GM23338 (cell line): ENCODE measurements at regions not wholly inside any gene's neighbourhood (a gene's known extent, or its start where the extent isn't known, plus 50 kb on each side); places are given as distances from the start of the nearest gene placed in this dataset.

Source experiments
- ATAC-seq: fragments of 200-7000 bp; cut with Tn5 transposase; 3 replicates; pipeline ENCODE4 v1.9.1; 2020
- DNase-seq: peaks from one replicate; pipeline ENCODE4 v3.0.0-alpha.2; 2015; ENCODE audit warnings: low spot score
- H2AFZ ChIP-seq: fragments of 200-600 bp; sonication (generic); 2 replicates; pipeline ENCODE4 v1.8.0; 2016; ENCODE audit warnings: antibody characterized with exemption, mild to moderate bottlenecking, moderate library complexity
- H3F3A ChIP-seq: fragments of 200-600 bp; sonication (generic); replicated peaks from 2 replicates; pipeline ENCODE4 v1.8.0; 2017; ENCODE audit warnings: antibody characterized with exemption, mixed run types, low read depth
- H3K27ac ChIP-seq: fragments of 200-600 bp; sonication (generic); 2 replicates; pipeline ENCODE4 v1.6.1; 2016; ENCODE audit warnings: low read depth
- H3K27me3 ChIP-seq: fragments of 200-600 bp; sonication (generic); 2 replicates; pipeline ENCODE4 v1.8.0; 2016; ENCODE audit warnings: mild to moderate bottlenecking, mixed run types, moderate library complexity; ENCODE audit not compliant: insufficient read depth
- H3K36me3 ChIP-seq: fragments of 200-600 bp; sonication (generic); 2 replicates; pipeline ENCODE4 v1.8.0; 2016; ENCODE audit warnings: mild to moderate bottlenecking; ENCODE audit not compliant: insufficient read depth
- H3K4me1 ChIP-seq: fragments of 200-600 bp; sonication (generic); 2 replicates; pipeline ENCODE4 v1.8.0; 2016; ENCODE audit warnings: mild to moderate bottlenecking, moderate library complexity; ENCODE audit not compliant: insufficient read depth
- H3K4me2 ChIP-seq: fragments of 200-600 bp; sonication (generic); 2 replicates; pipeline ENCODE4 v1.7.1; 2017; ENCODE audit warnings: mixed run types
- H3K4me3 ChIP-seq: fragments of 200-600 bp; sonication (generic); 2 replicates; pipeline ENCODE4 v1.6.1; 2016; ENCODE audit warnings: mixed run types
- H3K79me2 ChIP-seq: fragments of 200-600 bp; sonication (generic); replicated peaks from 2 replicates; pipeline ENCODE4 v1.8.0; 2017; ENCODE audit warnings: mild to moderate bottlenecking; ENCODE audit not compliant: insufficient read depth
- H3K9me2 ChIP-seq: fragments of 200-600 bp; sonication (generic); 2 replicates; pipeline ENCODE4 v1.8.0; 2017; ENCODE audit not compliant: insufficient read depth
- H4K20me1 ChIP-seq: fragments of 200-600 bp; sonication (generic); replicated peaks from 2 replicates; pipeline ENCODE4 v1.8.0; 2017; ENCODE audit warnings: mild to moderate bottlenecking; ENCODE audit not compliant: insufficient read depth
- H3K27ac Mint-ChIP-seq: 2 replicates; pipeline ENCODE4 v1.8.0; 2020; ENCODE audit warnings: inconsistent platforms, mild to moderate bottlenecking, moderate library complexity, mixed read lengths
- H3K27me3 Mint-ChIP-seq: 3 replicates; pipeline ENCODE4 v1.8.0; 2022; ENCODE audit warnings: low read depth, mild to moderate bottlenecking, moderate library complexity, mixed read lengths, inconsistent platforms; ENCODE audit not compliant: insufficient read depth, poor library complexity
- H3K36me3 Mint-ChIP-seq: 3 replicates; pipeline ENCODE4 v1.8.0; 2021; ENCODE audit warnings: low read depth, mild to moderate bottlenecking, inconsistent platforms, moderate library complexity, mixed read lengths
- H3K4me1 Mint-ChIP-seq: 3 replicates; pipeline ENCODE4 v1.8.0; 2020; ENCODE audit warnings: mild to moderate bottlenecking, inconsistent platforms, mixed read lengths
- H3K4me3 Mint-ChIP-seq: 3 replicates; pipeline ENCODE4 v1.8.0; 2021; ENCODE audit warnings: moderate library complexity, mild to moderate bottlenecking, inconsistent platforms, mixed read lengths
- H3K9me3 Mint-ChIP-seq: 3 replicates; pipeline ENCODE4 v1.8.0; 2020; ENCODE audit warnings: moderate library complexity, mild to moderate bottlenecking, inconsistent platforms, mixed read lengths
- CREB1 ChIP-seq: fragments of 250-450 bp; sonication (Bioruptor Pico); IDR thresholded peaks from 2 replicates; pipeline ENCODE4 v1.5.0; 2020; ENCODE audit warnings: low read depth, mild to moderate bottlenecking, moderate library complexity
- EZH2 ChIP-seq: fragments of 200-600 bp; sonication (generic); IDR thresholded peaks from one replicate; pipeline ENCODE4 v1.8.0; 2017; ENCODE audit warnings: antibody characterized with exemption, mild to moderate bottlenecking, low read depth; ENCODE audit not compliant: unreplicated experiment
- EZH2phosphoT487 ChIP-seq: fragments of 200-600 bp; sonication (generic); IDR thresholded peaks from one replicate; pipeline ENCODE4 v1.8.1; 2018; ENCODE audit warnings: antibody characterized with exemption; ENCODE audit not compliant: unreplicated experiment
- JUNB ChIP-seq: IDR thresholded peaks from one replicate; pipeline ENCODE4 v1.6.1; 2016; ENCODE audit warnings: antibody characterized with exemption; ENCODE audit not compliant: unreplicated experiment
- NANOG ChIP-seq: IDR thresholded peaks from 2 replicates; pipeline ENCODE4 v1.6.1; 2016; ENCODE audit warnings: antibody characterized with exemption, borderline replicate concordance
- POLR2AphosphoS5 ChIP-seq: IDR thresholded peaks from 2 replicates; pipeline ENCODE4 v1.6.1; 2016; ENCODE audit warnings: antibody characterized with exemption, low read depth
- STAT1 ChIP-seq: IDR thresholded peaks from one replicate; pipeline ENCODE4 v1.6.1; 2016; ENCODE audit warnings: antibody characterized with exemption; ENCODE audit not compliant: unreplicated experiment
- ZNF114 ChIP-seq: fragments of 250-450 bp; sonication (Bioruptor Pico); IDR thresholded peaks from 2 replicates; pipeline ENCODE4 v1.5.0; 2020; ENCODE audit warnings: mild to moderate bottlenecking, moderate library complexity
- ZNF331 ChIP-seq: fragments of 250-450 bp; sonication (Bioruptor Pico); IDR thresholded peaks from 2 replicates; pipeline ENCODE4 v1.5.0; 2020; ENCODE audit warnings: low read depth, mild to moderate bottlenecking, moderate library complexity
- TF ChIP-seq, protein P1 (sequence below): IDR thresholded peaks from 2 replicates; pipeline ENCODE4 v1.6.1; 2016; ENCODE audit warnings: antibody characterized with exemption
- TF ChIP-seq, protein P2 (sequence below), 2 experiments: fragments of 200-600 bp in 1 of 2; sonication (generic) in 1 of 2; conservative IDR thresholded peaks; 2 replicates each; pipeline versions ENCODE4 v1.5.1 to v1.6.1; 2016 to 2017; ENCODE audit warnings: antibody characterized with exemption in 2 of 2, low read depth in 2 of 2, mild to moderate bottlenecking in 2 of 2, moderate library complexity in 1 of 2
- TF ChIP-seq, protein P3 (sequence below): IDR thresholded peaks from one replicate; pipeline ENCODE4 v1.6.1; 2018; ENCODE audit warnings: antibody characterized with exemption; ENCODE audit not compliant: unreplicated experiment
- TF ChIP-seq, protein P4 (sequence below): fragments of 250-450 bp; sonication (Bioruptor Pico); IDR thresholded peaks from 2 replicates; pipeline ENCODE4 v1.5.0; 2020; ENCODE audit warnings: mild to moderate bottlenecking, moderate library complexity

GRCh38 chr9:29006628-29007027 lies 1433.3 kb upstream of the C9orf72 start:
- Mint-ChIP-seq H3K36me3 (peaks cover 3% of the 10 kb centered on the region; the same call in 2 of the 3 replicates), H3K4me3 (no peak overlapping the region), H3K4me1 (no peaks in the 10 kb centered on the region), H3K27ac (no peak overlapping the region), H3K9me3 (peaks cover 8% of the 10 kb centered on the region), H3K27me3 (peaks cover 2% of the 10 kb centered on the region)
- H3K27me3 ChIP-seq = no peaks in the 10 kb centered on the region
- no peaks in the 10 kb centered on the region for H3K36me3 ChIP-seq
- DNase-seq (no peak), ATAC-seq (no peak)
- H3K9me2 ChIP-seq = no peaks in the 10 kb centered on the region
- H4K20me1 ChIP-seq = no peaks in the 10 kb centered on the region
- no peak overlapping the region for H3K4me2 ChIP-seq
- no peaks in the 10 kb centered on the region for H3F3A ChIP-seq
- no peak overlapping the region for H3K4me3 ChIP-seq
- no peak overlapping the region for H2AFZ ChIP-seq
- no peak overlapping the region for H3K27ac ChIP-seq
- TF ChIP-seq ZNF331 (CRISPR knock-in tag) (no peak), STAT1 (no peak), JUNB (no peak), EZH2phosphoT487 (no peak), CREB1 (CRISPR knock-in tag) (no peak), NANOG (no peak), POLR2AphosphoS5 (no peak), EZH2 (no peak), ZNF114 (no peak)
- TF ChIP-seq, protein P1, sequence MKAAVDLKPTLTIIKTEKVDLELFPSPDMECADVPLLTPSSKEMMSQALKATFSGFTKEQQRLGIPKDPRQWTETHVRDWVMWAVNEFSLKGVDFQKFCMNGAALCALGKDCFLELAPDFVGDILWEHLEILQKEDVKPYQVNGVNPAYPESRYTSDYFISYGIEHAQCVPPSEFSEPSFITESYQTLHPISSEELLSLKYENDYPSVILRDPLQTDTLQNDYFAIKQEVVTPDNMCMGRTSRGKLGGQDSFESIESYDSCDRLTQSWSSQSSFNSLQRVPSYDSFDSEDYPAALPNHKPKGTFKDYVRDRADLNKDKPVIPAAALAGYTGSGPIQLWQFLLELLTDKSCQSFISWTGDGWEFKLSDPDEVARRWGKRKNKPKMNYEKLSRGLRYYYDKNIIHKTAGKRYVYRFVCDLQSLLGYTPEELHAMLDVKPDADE = no peak
- TF ChIP-seq, protein P2, sequence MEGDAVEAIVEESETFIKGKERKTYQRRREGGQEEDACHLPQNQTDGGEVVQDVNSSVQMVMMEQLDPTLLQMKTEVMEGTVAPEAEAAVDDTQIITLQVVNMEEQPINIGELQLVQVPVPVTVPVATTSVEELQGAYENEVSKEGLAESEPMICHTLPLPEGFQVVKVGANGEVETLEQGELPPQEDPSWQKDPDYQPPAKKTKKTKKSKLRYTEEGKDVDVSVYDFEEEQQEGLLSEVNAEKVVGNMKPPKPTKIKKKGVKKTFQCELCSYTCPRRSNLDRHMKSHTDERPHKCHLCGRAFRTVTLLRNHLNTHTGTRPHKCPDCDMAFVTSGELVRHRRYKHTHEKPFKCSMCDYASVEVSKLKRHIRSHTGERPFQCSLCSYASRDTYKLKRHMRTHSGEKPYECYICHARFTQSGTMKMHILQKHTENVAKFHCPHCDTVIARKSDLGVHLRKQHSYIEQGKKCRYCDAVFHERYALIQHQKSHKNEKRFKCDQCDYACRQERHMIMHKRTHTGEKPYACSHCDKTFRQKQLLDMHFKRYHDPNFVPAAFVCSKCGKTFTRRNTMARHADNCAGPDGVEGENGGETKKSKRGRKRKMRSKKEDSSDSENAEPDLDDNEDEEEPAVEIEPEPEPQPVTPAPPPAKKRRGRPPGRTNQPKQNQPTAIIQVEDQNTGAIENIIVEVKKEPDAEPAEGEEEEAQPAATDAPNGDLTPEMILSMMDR (conservative IDR thresholded peaks at IDR 0.05; ENCODE audit: low read depth in 2 of 2) = no peak
- TF ChIP-seq, protein P3, sequence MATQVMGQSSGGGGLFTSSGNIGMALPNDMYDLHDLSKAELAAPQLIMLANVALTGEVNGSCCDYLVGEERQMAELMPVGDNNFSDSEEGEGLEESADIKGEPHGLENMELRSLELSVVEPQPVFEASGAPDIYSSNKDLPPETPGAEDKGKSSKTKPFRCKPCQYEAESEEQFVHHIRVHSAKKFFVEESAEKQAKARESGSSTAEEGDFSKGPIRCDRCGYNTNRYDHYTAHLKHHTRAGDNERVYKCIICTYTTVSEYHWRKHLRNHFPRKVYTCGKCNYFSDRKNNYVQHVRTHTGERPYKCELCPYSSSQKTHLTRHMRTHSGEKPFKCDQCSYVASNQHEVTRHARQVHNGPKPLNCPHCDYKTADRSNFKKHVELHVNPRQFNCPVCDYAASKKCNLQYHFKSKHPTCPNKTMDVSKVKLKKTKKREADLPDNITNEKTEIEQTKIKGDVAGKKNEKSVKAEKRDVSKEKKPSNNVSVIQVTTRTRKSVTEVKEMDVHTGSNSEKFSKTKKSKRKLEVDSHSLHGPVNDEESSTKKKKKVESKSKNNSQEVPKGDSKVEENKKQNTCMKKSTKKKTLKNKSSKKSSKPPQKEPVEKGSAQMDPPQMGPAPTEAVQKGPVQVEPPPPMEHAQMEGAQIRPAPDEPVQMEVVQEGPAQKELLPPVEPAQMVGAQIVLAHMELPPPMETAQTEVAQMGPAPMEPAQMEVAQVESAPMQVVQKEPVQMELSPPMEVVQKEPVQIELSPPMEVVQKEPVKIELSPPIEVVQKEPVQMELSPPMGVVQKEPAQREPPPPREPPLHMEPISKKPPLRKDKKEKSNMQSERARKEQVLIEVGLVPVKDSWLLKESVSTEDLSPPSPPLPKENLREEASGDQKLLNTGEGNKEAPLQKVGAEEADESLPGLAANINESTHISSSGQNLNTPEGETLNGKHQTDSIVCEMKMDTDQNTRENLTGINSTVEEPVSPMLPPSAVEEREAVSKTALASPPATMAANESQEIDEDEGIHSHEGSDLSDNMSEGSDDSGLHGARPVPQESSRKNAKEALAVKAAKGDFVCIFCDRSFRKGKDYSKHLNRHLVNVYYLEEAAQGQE = no peak
- TF ChIP-seq, protein P4, sequence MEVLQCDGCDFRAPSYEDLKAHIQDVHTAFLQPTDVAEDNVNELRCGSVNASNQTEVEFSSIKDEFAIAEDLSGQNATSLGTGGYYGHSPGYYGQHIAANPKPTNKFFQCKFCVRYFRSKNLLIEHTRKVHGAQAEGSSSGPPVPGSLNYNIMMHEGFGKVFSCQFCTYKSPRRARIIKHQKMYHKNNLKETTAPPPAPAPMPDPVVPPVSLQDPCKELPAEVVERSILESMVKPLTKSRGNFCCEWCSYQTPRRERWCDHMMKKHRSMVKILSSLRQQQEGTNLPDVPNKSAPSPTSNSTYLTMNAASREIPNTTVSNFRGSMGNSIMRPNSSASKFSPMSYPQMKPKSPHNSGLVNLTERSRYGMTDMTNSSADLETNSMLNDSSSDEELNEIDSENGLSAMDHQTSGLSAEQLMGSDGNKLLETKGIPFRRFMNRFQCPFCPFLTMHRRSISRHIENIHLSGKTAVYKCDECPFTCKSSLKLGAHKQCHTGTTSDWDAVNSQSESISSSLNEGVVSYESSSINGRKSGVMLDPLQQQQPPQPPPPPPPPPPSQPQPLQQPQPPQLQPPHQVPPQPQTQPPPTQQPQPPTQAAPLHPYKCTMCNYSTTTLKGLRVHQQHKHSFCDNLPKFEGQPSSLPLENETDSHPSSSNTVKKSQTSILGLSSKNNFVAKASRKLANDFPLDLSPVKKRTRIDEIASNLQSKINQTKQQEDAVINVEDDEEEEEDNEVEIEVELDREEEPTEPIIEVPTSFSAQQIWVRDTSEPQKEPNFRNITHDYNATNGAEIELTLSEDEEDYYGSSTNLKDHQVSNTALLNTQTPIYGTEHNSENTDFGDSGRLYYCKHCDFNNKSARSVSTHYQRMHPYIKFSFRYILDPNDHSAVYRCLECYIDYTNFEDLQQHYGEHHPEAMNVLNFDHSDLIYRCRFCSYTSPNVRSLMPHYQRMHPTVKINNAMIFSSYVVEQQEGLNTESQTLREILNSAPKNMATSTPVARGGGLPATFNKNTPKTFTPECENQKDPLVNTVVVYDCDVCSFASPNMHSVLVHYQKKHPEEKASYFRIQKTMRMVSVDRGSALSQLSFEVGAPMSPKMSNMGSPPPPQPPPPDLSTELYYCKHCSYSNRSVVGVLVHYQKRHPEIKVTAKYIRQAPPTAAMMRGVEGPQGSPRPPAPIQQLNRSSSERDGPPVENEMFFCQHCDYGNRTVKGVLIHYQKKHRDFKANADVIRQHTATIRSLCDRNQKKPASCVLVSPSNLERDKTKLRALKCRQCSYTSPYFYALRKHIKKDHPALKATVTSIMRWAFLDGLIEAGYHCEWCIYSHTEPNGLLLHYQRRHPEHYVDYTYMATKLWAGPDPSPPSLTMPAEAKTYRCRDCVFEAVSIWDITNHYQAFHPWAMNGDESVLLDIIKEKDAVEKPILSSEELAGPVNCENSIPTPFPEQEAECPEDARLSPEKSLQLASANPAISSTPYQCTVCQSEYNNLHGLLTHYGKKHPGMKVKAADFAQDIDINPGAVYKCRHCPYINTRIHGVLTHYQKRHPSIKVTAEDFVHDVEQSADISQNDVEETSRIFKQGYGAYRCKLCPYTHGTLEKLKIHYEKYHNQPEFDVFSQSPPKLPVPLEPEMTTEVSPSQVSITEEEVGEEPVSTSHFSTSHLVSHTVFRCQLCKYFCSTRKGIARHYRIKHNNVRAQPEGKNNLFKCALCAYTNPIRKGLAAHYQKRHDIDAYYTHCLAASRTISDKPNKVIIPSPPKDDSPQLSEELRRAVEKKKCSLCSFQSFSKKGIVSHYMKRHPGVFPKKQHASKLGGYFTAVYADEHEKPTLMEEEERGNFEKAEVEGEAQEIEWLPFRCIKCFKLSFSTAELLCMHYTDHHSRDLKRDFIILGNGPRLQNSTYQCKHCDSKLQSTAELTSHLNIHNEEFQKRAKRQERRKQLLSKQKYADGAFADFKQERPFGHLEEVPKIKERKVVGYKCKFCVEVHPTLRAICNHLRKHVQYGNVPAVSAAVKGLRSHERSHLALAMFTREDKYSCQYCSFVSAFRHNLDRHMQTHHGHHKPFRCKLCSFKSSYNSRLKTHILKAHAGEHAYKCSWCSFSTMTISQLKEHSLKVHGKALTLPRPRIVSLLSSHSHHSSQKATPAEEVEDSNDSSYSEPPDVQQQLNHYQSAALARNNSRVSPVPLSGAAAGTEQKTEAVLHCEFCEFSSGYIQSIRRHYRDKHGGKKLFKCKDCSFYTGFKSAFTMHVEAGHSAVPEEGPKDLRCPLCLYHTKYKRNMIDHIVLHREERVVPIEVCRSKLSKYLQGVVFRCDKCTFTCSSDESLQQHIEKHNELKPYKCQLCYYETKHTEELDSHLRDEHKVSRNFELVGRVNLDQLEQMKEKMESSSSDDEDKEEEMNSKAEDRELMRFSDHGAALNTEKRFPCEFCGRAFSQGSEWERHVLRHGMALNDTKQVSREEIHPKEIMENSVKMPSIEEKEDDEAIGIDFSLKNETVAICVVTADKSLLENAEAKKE (CRISPR knock-in tag) = no peak
- no peaks in the 10 kb centered on the region for H3K4me1 ChIP-seq
- no peaks in the 10 kb centered on the region for H3K79me2 ChIP-seq
